ENCODE measurements at regions not wholly inside any gene's neighbourhood (a gene's known extent, or its start where the extent isn't known, plus 50 kb on each side); places are given as distances from the start of the nearest gene placed in this dataset.

- Mint-ChIP-seq H3K4me1 (ENCODE audit: low read depth) (no peaks in the 10 kb centered on the region), H3K27ac (no peak overlapping the region), H3K9me3 (no peaks in the 10 kb centered on the region), H3K4me3 (no peak overlapping the region; the same call in 1 of the 2 replicates), H3K36me3 (ENCODE audit: low read depth) (peaks cover 6% of the 10 kb centered on the region), H3K27me3 (ENCODE audit: insufficient read depth) (peaks cover 1% of the 10 kb centered on the region)
- TF ChIP-seq CTCF (IDR thresholded peaks at IDR 0.05): no peak
- DNase-seq: no peak
Measured at GRCh38 chrX:45258731-45259402, 58.2 kb upstream of the DIPK2B start.

Small RNAs in the stretch of these regions (microRNA-seq; reads per million reads assigned to microRNA genes)
- gene MIR221 (33,748 reads per million, percentile 98 among the genes with 10 or more reads in this experiment), gene MIR222 (12,027 reads per million, percentile 95 among the genes with 10 or more reads in this experiment)

Measured in HFFc6 (cell line).